HL-60 (cell line): ENCODE measurements at regions not wholly inside any gene's neighbourhood (a gene's known extent, or its start where the extent isn't known, plus 50 kb on each side); places are given as distances from the start of the nearest gene placed in this dataset.

Experiments
- REST ChIP-seq: IDR thresholded peaks from 2 replicates; pipeline ENCODE4 v1.6.1; 2012; ENCODE audit warnings: low read depth; ENCODE audit not compliant: insufficient replicate concordance
- SPI1 ChIP-seq: IDR thresholded peaks from 2 replicates; pipeline ENCODE4 v1.6.1; 2012; ENCODE audit warnings: low read depth, mild to moderate bottlenecking, borderline replicate concordance
- TF ChIP-seq, protein P1 (sequence below): IDR thresholded peaks from one replicate; pipeline ENCODE4 v1.5.1; 2011; ENCODE audit warnings: low read length, control low read depth, inconsistent platforms; ENCODE audit not compliant: insufficient read depth

DNA sequence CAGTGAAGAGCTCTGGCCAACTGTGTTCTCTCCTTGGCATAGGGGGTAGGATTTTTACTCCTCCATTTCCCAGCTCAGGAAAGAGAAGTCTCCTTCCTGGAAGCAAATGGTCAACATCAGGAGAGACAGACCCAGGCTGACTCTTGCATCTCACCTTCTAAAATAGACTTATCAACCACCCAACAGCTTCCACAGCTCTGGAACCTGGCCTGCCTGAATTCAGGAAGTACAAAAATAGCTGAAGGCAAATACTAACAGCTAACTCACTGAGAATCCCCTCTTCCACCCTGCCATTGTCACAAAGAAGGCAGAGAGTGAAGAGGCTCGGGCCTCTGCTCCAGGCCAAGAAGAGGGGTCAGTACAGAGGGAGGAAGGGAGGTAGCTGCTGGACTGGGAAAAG, 213.6 kb downstream of the NXPE2 start:
- TF ChIP-seq, protein P1, sequence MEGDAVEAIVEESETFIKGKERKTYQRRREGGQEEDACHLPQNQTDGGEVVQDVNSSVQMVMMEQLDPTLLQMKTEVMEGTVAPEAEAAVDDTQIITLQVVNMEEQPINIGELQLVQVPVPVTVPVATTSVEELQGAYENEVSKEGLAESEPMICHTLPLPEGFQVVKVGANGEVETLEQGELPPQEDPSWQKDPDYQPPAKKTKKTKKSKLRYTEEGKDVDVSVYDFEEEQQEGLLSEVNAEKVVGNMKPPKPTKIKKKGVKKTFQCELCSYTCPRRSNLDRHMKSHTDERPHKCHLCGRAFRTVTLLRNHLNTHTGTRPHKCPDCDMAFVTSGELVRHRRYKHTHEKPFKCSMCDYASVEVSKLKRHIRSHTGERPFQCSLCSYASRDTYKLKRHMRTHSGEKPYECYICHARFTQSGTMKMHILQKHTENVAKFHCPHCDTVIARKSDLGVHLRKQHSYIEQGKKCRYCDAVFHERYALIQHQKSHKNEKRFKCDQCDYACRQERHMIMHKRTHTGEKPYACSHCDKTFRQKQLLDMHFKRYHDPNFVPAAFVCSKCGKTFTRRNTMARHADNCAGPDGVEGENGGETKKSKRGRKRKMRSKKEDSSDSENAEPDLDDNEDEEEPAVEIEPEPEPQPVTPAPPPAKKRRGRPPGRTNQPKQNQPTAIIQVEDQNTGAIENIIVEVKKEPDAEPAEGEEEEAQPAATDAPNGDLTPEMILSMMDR, result no peak
- TF ChIP-seq REST (no peak), SPI1 (no peak)
